Testis (tissue), 2 donors: ENCODE measurements at regions not wholly inside any gene's neighbourhood (a gene's known extent, or its start where the extent isn't known, plus 50 kb on each side); places are given as distances from the start of the nearest gene placed in this dataset.

Experiments
- DNase-seq: peaks from one replicate; pipeline ENCODE4 v3.0.0-alpha.2; 2019
- H3K27ac ChIP-seq, 2 donors: fragments of 200-600 bp; sonication (generic); one replicate each; pipeline ENCODE4 v1.5.1; 2019
- H3K27me3 ChIP-seq: fragments of 200-600 bp; sonication (generic); one replicate; pipeline ENCODE4 v1.5.1; 2019
- H3K36me3 ChIP-seq: fragments of 200-600 bp; sonication (generic); one replicate; pipeline ENCODE4 v1.5.1; 2017; ENCODE audit warnings: low read depth; ENCODE audit errors: missing control alignments
- H3K4me1 ChIP-seq: fragments of 200-600 bp; sonication (generic); one replicate; pipeline ENCODE4 v1.5.1; 2019
- H3K4me3 ChIP-seq, 2 donors: fragments of 200-600 bp; sonication (generic); one replicate each; pipeline ENCODE4 v1.5.1; 2017 to 2019
- H3K9me3 ChIP-seq: fragments of 200-600 bp; sonication (generic); one replicate; pipeline ENCODE4 v1.5.1; 2017
- CTCF ChIP-seq, 3 experiments: fragments of 450-650 bp in 2 of 3; fragments of 200-600 bp in 1 of 3; sonication (generic) in 1 of 3; IDR thresholded peaks; one replicate each; pipeline ENCODE4 v1.5.1; 2016 to 2019; ENCODE audit warnings: antibody characterized with exemption in 3 of 3, mild to moderate bottlenecking in 2 of 3, moderate library complexity in 1 of 3
- POLR2A ChIP-seq: fragments of 450-650 bp; IDR thresholded peaks from one replicate; pipeline ENCODE4 v1.6.1; 2017; ENCODE audit warnings: antibody characterized with exemption, mild to moderate bottlenecking, moderate library complexity
- WGBS, 2 donors: methylation state at CpG; one replicate each; pipeline ENCODE4 v1.1.5; 2018; 5-methylcytosine and 5-hydroxymethylcytosine counted together
- intact Hi-C: fragments of 100-400 bp; cut with DNase I; formaldehyde crosslinking; loops from one replicate; pipeline ENCODE4 v1.15.1; 2023; ENCODE audit warnings: low total_unique reads

- Histone ChIP-seq H3K9me3 (no peaks in the 10 kb centered on the region), H3K27ac (peak overlapping the region in 1 of 2 donors; percentile 60), H3K4me3 (peak overlapping the region; percentile 37 to 40), H3K4me1 (peaks cover 10% of the 10 kb centered on the region), H3K27me3 (no peaks in the 10 kb centered on the region), H3K36me3 (no peaks in the 10 kb centered on the region)
- TF ChIP-seq CTCF (IDR thresholded peaks at IDR 0.05) (no peak), POLR2A (no peak)
- WGBS, 2 donors: 4 to 5% methylated on average over 31 of the region's 31 CpGs
- intact Hi-C loops: no loop called here
- peak; percentile 73 for DNase-seq
Observed at GRCh38 chr15:99486371-99487336, 79.1 kb upstream of the MEF2A start.

- DNase-seq: no peak
- 58 to 75% methylated on average over 5 of the region's 5 CpGs for WGBS, 2 donors
- Histone ChIP-seq H3K9me3 (no peaks in the 10 kb centered on the region), H3K36me3 (no peaks in the 10 kb centered on the region), H3K4me1 (peaks cover 10% of the 10 kb centered on the region), H3K27me3 (no peaks in the 10 kb centered on the region), H3K27ac (no peak overlapping the region), H3K4me3 (peak overlapping the region in 1 of 2 donors; percentile 40)
- intact Hi-C loops: no loop called here
- no peak for TF ChIP-seq POLR2A
- no peak for TF ChIP-seq CTCF (IDR thresholded peaks at IDR 0.05)
Observed at GRCh38 chr15:99487337-99487730, 78.5 kb upstream of the MEF2A start.

GRCh38 chr15:99492275-99492674 is 73.5 kb upstream of the MEF2A start:
- intact Hi-C loops: no loop called here
- WGBS, 2 donors: 94 to 95% methylated on average over 6 of the region's 6 CpGs
- no peak for DNase-seq

GRCh38 chr15:99492716-99493115 is 73.1 kb upstream of the MEF2A start:
- 60 to 86% methylated on average over 10 of the region's 10 CpGs for WGBS, 2 donors

More at GRCh38 chr15:99492275-99492674, 73.5 kb upstream of the MEF2A start:
- Histone ChIP-seq H3K4me3 (no peak overlapping the region), H3K4me1 (peaks cover 23% of the 10 kb centered on the region), H3K36me3 (no peaks in the 10 kb centered on the region), H3K9me3 (no peaks in the 10 kb centered on the region), H3K27ac (no peak overlapping the region), H3K27me3 (no peaks in the 10 kb centered on the region)
- TF ChIP-seq POLR2A (no peak), CTCF (IDR thresholded peaks at IDR 0.05) (no peak)

More at GRCh38 chr15:99492716-99493115, 73.1 kb upstream of the MEF2A start:
- TF ChIP-seq CTCF (IDR thresholded peaks at IDR 0.05): no peak
- no peak for TF ChIP-seq POLR2A
- no peak for DNase-seq
- peaks cover 20% of the 10 kb centered on the region for H3K4me1 ChIP-seq
- intact Hi-C loops: no loop called here
- H3K9me3 ChIP-seq: no peaks in the 10 kb centered on the region
- no peaks in the 10 kb centered on the region for H3K27me3 ChIP-seq
- no peak overlapping the region for H3K27ac ChIP-seq
- H3K36me3 ChIP-seq: no peaks in the 10 kb centered on the region
- H3K4me3 ChIP-seq: no peak overlapping the region
